ENCODE measurements at regions not wholly inside any gene's neighbourhood (a gene's known extent, or its start where the extent isn't known, plus 50 kb on each side); places are given as distances from the start of the nearest gene placed in this dataset.
A peak's percentile ranks its signal among the peaks of the same experiment; 100 is the strongest.
"Not testable (repeated sequence)": the region's sequence is repeated elsewhere in the genome, so short reads cannot be mapped to it uniquely, and the experiment has no call there.

DNA sequence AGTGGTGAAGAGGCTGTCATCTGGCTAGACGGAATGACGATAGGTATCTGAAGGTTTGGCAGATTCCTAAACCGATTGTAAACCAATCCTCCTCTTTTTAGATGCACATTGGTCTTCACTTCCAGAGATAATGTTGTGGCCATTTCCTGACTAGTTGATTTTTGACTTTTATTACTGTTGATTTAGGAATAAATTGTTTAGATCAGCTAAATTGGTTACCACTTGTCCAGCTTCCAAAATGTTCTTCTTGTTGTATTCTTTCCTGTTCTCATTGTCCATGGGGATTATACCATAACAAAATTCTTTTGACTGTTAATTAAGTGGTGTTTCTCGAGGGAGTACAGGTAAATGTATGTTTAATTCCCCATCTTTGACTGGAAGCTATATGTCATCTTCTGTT is 119.7 kb downstream of the MACROH2A1 start:
- no peak for DNase-seq

GRCh38 chr5:135276151-135276550 is 122.9 kb downstream of the MACROH2A1 start:
- no peak for DNase-seq

GRCh38 chr5:135273212-135273611 is 125.8 kb downstream of the MACROH2A1 start:
- DNase-seq, result no peak

DNA sequence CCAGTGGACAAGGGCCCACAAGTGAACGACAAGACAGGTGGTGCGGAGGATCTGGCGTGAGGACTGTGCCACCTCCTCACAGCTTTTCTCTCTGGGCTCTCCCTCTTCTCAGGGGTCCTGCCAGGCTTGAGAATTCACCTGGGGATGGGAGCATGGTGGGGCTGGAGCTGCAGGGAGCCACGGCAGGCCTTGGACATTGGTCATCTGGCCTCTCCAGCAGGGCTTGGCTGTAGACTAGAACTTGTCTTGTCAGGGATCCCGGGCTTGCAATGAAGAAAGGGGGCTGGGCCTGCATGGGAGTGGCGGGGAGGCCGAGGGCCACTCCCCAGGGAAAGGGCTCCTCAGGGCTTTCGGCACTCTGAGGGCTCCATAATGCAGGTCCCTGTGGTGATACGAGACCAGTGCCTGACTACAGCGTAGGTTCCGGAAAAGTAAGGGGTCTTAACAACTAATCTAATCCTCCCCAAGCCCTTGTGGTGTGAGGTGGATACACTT is 126.7 kb downstream of the MACROH2A1 start:
- no peak for DNase-seq

DNA sequence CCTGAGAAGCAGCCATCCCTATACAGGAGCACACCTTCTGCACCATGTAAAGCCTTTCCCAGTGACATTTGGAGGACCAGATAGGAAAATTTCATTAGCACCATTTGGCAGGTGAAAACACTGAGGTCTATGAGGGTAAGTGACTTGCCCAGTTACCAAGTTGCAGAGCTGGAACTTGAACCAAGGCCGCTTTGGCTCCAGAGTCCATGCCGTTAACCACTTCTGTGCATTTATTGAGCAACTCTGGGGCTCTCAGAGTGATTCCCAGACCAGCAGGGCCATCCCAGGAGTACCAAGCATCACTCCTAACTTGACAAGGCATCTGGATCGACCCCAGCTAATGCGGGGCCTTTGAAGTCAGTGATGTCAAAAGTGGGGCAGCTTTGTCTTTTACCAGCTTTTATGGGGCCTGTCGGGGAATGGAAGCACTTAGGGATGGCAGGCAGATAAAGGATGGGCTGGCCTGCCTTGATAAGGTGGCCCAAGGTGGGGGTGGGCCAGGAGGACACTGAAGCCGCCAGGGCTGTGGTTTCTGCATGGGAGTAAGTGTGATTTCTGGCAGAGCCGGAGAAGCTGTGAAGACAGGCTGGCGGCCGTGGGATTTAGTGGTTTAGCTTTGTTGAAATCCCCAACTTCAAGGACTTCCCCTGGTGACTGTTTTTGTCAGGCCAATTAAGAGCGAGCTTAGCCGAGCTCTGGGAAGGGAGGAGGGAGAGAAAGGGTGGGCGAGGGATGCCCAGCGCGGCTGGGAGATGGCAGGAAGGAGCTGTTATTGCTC is 127.3 kb downstream of the MACROH2A1 start:
- peak; percentile 48 for DNase-seq

GRCh38 chr5:135269931-135270421 is 129.1 kb downstream of the MACROH2A1 start:
- DNase-seq, result no peak

GRCh38 chr5:135269199-135269598 is 129.8 kb downstream of the MACROH2A1 start:
- no peak for DNase-seq

GRCh38 chr5:135266975-135267374 is 132.1 kb downstream of the MACROH2A1 start:
- DNase-seq, result no peak

DNA sequence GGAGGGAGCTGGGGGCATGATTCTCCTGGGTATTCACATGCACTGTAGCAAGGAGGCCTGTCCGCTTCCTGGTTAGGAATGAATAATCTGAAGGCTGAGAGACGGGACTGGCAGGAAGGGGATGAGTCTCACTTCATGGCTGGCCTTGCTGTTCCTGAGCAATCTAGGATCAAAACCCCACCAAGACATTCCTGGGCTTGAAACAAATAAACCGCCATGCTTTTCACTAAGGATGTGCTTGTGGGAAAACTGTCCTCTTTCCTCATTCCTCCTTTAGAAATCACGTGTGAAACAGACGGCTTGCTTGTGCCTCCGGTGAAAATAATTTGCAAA is 132.8 kb downstream of the MACROH2A1 start:
- DNase-seq, result no peak

DNA sequence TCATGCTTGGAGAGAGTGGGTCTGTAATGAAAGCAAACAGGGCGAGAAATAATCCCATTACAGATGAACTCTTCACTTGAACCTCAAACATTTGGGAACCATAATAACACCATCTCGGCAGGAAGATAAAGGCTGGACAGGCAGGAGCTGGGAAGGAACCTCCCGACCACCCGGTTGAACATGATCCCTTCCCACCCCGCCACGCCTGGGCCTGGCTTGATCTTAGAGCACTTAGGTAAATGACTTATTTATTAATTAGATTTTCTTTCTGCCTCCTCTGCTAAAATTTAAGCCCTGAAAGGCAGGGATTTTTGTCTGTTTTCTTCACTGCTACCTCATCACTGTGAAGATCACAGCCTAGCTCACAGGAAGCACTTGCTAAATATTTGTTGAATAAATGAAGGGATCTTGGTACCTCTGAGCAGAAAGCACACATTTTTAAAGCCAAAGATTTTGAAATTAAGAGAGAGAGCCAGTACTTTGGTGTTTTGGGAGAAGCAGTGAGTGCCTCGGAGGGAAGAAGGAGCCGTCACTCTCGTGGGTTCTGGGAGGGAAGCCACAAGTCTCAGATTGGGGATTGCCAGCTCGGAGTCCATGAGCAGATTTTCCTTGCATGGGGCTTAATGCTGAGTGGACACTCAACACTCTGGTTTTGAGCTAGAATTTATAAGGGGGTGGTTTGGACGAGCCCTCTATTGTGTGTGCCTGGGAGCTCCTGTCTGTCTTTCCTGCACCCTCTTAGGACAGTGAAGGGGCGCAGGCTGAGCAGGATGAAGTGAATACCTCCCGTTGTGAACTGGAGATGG is 133.3 kb downstream of the MACROH2A1 start:
- DNase-seq, result no peak

DNA sequence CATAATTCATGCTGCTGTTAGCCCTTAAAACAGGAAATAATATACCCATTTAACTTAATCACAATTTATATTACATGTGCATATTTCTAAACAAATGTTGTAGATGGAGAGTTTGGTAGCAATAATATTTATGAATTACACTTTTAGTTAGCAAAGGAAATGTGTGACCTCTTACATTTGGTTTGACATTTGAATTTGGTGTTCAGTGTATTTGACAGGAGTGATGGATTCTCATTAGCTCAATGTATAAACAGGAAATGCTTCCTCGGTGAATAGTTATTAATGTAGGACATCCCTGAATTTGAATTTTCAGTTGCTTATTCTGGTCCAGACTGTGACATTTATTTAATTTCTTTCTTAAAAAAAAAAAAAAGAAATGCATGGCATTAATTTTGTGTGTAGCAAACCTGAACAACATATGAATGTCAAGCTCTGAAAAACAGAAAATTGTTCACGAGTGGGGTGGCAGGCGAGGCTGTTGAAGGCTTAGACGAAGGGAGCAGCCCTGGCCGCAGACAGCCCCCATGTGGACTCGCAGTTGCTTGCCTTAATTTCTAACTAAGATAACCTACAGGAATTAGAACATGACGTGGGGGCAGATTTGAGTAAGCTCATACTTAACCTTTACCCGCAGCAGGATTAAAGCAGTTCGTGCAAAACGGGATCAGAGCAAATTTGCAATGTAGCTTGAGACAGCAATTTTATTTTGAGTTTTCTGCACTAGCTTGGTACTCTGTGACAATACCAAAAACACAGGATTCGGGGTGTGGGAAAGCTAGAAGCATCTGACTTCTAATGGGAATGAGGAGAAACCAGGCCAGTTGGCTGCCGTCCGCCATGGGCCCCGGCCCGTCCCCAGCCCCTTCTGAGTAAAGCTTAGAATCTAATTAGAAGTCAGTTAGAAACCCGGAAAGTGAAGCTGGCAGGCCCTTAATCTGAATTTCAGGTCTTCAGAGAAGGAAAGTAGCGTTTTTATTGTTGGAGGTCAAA is 134.3 kb downstream of the MACROH2A1 start:
- DNase-seq, result no peak

DNA sequence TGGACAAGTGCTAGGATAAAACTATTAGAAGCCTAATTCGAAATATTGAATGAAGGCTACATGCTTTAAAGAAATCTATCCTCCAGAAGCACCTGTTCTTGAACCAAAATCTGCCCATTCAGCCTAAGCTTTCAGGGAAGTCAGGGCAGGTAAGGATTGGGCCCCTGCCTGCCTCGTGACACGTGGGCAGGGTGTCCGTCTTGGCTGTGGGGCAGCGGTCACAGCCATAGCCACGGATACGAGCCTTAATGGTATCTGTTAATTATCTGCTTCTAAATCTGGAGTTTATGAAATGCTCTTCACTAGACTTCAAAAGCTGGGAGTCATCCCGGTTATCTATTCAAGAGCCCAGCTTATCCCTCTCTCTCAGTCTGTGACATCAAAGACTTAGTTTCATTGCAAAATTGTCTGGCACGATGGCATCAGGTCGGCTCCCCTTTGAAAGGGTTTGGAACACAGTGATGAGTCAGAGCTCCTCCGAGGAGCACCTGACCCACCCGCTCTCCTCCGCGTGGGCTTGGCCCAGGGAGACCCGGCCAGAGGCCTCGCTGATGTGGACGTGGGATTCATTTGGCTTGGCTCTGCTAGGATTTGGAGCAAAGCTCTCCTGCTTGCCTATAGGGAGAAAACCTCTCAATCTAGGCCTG is 135.9 kb downstream of the MACROH2A1 start:
- no peak for DNase-seq

GRCh38 chr5:135262364-135262763 is 136.7 kb downstream of the MACROH2A1 start:
- DNase-seq, result no peak

- not testable (repeated sequence) for DNase-seq
Observed at GRCh38 chr5:135260108-135260507, 138.9 kb downstream of the MACROH2A1 start.

DNA sequence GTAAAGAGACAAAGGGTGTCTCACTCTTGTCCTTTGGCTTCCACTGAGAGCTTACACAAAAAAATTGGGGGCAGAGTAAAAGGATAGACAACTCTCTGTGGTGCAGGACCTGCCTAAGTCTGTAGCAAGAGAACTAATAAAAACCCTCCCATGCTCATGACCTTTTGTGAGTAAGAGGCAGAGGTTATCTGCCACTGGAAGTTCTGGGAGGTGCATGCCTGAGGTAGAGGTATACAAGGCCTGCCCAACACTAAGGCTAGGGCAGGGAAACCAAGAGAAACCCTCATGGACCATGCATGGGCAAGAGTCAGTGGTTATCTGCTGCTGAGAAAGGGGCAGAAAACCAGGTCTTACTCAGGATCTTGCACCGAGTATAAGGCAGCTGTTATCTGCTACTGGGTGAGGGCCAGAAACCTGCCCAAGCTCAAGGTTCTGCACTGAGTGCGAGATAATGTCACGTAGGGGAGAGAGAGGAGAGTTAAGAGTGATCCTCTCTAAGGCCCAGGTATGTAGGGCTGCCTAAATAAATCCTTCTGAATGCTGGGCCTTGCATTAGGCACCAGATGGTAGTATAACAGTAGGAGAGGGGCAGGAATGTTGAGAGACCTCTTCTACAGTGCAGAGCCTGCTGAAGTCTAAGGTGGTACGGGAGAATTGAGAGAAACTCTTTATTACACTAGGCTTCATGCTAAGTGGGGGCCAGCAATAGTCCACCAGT is 143.4 kb downstream of the MACROH2A1 start:
- no peak for DNase-seq

GRCh38 chr5:135254183-135254582 is 144.8 kb downstream of the MACROH2A1 start:
- DNase-seq, result no peak

DNA sequence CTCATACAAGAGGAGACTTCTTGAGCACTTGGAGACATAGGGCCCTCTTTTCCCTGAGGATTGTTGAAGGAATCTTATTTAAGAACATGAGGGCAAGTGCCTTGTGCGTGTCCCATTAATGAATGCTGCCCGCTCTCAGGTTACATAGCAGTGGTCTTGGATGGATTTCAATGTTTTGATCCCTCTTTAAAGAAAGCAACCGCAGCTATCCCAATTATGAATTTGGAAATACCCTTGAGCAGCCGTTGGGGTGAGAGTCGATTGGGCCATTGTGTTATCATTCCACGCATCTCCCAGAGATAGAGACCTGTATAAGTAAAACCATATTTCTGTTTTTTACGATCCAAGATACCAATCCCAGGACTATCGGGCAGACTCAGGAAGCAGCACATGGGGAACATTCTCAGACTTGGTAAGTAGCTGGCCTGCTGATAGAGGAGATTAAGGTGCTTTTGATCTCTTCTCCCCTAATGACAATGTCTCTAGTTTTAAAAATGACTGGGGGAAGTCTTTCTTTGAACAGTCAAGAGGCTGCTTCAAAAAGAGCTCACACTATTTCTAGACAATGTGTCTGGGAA is 145.3 kb downstream of the MACROH2A1 start:
- no peak for DNase-seq

- no peak for DNase-seq
Observed at GRCh38 chr5:135251093-135251492, 147.9 kb downstream of the MACROH2A1 start.

DNA sequence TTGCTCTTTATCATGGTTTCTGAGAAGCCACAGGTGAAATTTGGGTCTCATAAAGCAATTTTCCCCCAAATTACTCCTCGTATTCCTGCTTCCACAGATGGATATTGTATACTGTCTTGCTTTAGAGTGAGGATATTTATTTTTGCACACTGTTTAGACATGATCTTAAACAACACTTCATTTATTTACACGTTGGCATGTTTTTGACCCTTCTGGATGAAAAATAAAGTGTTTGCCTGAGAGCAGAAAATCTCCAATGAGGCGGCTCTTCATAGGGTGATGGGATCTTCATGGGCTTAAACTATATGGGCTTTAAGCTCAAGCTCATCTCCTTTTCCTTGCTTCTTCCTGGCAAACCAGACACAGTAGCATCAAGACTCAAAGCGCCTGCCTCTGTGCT is 148.4 kb downstream of the MACROH2A1 start:
- DNase-seq, result no peak

- DNase-seq, result no peak
Observed at GRCh38 chr5:135249658-135250057, 149.4 kb downstream of the MACROH2A1 start.

GRCh38 chr5:135248801-135249231 is 150.2 kb downstream of the MACROH2A1 start:
- DNase-seq, result no peak
